ENCODE measurements at regions not wholly inside any gene's neighbourhood (a gene's known extent, or its start where the extent isn't known, plus 50 kb on each side); places are given as distances from the start of the nearest gene placed in this dataset.

DNA sequence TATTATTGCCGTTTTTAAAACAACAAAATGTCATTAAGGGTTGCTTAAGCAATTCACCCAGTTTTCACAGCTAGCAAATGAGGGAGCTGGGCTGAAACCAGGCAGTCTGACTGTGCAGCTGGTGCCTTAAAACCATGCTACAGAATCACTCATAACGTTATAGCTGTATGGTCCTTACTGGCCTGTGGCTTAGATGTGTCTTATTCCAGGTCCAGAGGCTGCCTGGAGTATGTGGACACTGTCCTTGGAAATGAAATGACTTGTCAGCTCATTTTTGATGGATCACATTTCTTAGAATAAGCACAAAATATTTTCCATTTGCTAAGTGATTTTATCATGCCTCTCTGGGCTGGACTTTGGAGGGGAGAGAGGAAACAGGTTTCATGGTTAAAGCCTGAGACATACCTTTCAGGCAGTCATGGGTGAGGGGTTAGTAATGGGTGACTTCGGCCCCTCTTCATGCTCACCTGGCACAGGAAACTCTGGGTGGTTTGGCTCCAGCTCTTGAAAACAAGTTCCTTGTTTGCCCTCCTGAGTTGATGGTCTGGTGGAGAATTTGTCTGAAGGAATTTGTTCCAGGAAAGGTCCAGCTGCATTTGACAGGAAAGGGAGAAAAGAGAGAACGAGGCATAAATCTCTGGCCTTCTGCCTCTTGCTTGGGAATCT, 823.2 kb downstream of the DHX35 start:
- TF ChIP-seq CTCF (conservative IDR thresholded peaks at IDR 0.05; ENCODE audit: low read depth in 2 of 2) = no peak
- TF ChIP-seq EZH2 (IDR thresholded peaks at IDR 0.05; ENCODE audit: low read depth, unreplicated experiment) = no peak
- TF ChIP-seq EZH2phosphoT487 (IDR thresholded peaks at IDR 0.05; ENCODE audit: unreplicated experiment) = no peak
- no peak for TF ChIP-seq POLR2AphosphoS5 (IDR thresholded peaks at IDR 0.05; ENCODE audit: low read depth)
- no peak for TF ChIP-seq REST (IDR thresholded peaks at IDR 0.05; ENCODE audit: unreplicated experiment)
- TF ChIP-seq ZNF462 (CRISPR knock-in tag; IDR thresholded peaks at IDR 0.05) = no peak
- no peak for TF ChIP-seq CREB1 (CRISPR knock-in tag; IDR thresholded peaks at IDR 0.05; ENCODE audit: low read depth)
- TF ChIP-seq NANOG (IDR thresholded peaks at IDR 0.05; ENCODE audit: borderline replicate concordance) = no peak
- TF ChIP-seq JUNB (IDR thresholded peaks at IDR 0.05; ENCODE audit: unreplicated experiment) = no peak
- no peak for TF ChIP-seq ETS1 (IDR thresholded peaks at IDR 0.05)
- TF ChIP-seq ZNF331 (CRISPR knock-in tag; IDR thresholded peaks at IDR 0.05; ENCODE audit: low read depth) = no peak
